ENCODE measurements at regions not wholly inside any gene's neighbourhood (a gene's known extent, or its start where the extent isn't known, plus 50 kb on each side); places are given as distances from the start of the nearest gene placed in this dataset.

- Histone ChIP-seq H2AFZ (replicated peaks; ENCODE audit: low read length, poor library complexity) (no peak overlapping the region), H4K91ac (ENCODE audit: insufficient read depth, low read depth, low read length) (no peak overlapping the region), H3K18ac (ENCODE audit: low read depth, low read length) (no peak overlapping the region), H4K5ac (ENCODE audit: low read depth, low read length) (no peak overlapping the region), H2AK9ac (replicated peaks; ENCODE audit: low read depth, low read length, poor library complexity) (no peak overlapping the region), H3K9me3 (ENCODE audit: control insufficient read depth, insufficient read depth, low read length) (no peaks in the 10 kb centered on the region), H3K56ac (ENCODE audit: extremely low read depth, insufficient read depth, low read length) (no peak overlapping the region), H3K23ac (ENCODE audit: low read depth, low read length) (no peak overlapping the region), H3K9ac (ENCODE audit: low read depth, low read length) (no peak overlapping the region), H3K9me1 (ENCODE audit: insufficient read depth, low read length) (no peaks in the 10 kb centered on the region), H2BK15ac (ENCODE audit: low read depth, low read length) (no peak overlapping the region), H3K4me3 (ENCODE audit: insufficient read depth, low read depth, low read length) (no peak overlapping the region), H3K14ac (replicated peaks; ENCODE audit: low read depth, low read length) (no peak overlapping the region), H2AK5ac (ENCODE audit: low read depth, low read length) (no peak overlapping the region), H3K36me3 (ENCODE audit: control insufficient read depth, insufficient read depth, low read length) (no peaks in the 10 kb centered on the region), H4K8ac (ENCODE audit: low read depth in 2 of 2, low read length in 2 of 2) (no peak overlapping the region), H4K20me1 (ENCODE audit: insufficient read depth, low read length) (no peaks in the 10 kb centered on the region), H3K27ac (ENCODE audit: insufficient read depth, low read length) (no peak overlapping the region), H3K4ac (ENCODE audit: low read depth, low read length) (no peak overlapping the region), H3K4me2 (ENCODE audit: low read depth, low read length) (no peak overlapping the region), H2BK20ac (ENCODE audit: low read depth, low read length) (no peak overlapping the region), H2BK5ac (ENCODE audit: low read depth, low read length, poor library complexity, severe bottlenecking) (no peak overlapping the region), H3K79me1 (ENCODE audit: low read depth in 1 of 2, low read length in 2 of 2) (no peaks in the 10 kb centered on the region), H3K4me1 (ENCODE audit: control insufficient read depth, insufficient read depth, low read length) (no peaks in the 10 kb centered on the region), H3K27me3 (ENCODE audit: control insufficient read depth, insufficient read depth, low read length) (no peaks in the 10 kb centered on the region), H2BK120ac (ENCODE audit: low read depth, low read length) (no peak overlapping the region)
- BruUV-seq (replicated peaks): no TSS peak
- intact Hi-C loops (cut with micrococcal nuclease): no loop called here
- in situ Hi-C loops (cut with MboI; ENCODE audit: low sequenced_read_pairs): no loop called here
- dilution Hi-C loops (cut with HindIII; ENCODE audit: low sequenced_read_pairs, unreplicated experiment): no loop called here
- no CpG with 5 or more reads among the region's 2 CpGs for WGBS, 2 experiments (ENCODE audit: extremely low coverage in 2 of 2, insufficient read length in 1 of 2)
- ATAC-seq (ENCODE audit: low read depth): no peak
- CTCF ChIA-PET: no interaction called here
- no peak for DNase-seq
- no peak for TF ChIP-seq FOS (IDR thresholded peaks at IDR 0.05; ENCODE audit: low read depth, low read length)
- TF ChIP-seq MXI1 (IDR thresholded peaks at IDR 0.05; ENCODE audit: borderline replicate concordance, low read depth, low read length): no peak
- TF ChIP-seq CHD1 (IDR thresholded peaks at IDR 0.05; ENCODE audit: low read depth, low read length): no peak
- no peak for TF ChIP-seq USF2 (IDR thresholded peaks at IDR 0.05; ENCODE audit: low read depth, low read length)
- TF ChIP-seq RFX5 (IDR thresholded peaks at IDR 0.05; ENCODE audit: low read depth, low read length): no peak
- POLR2A ChIA-PET (ENCODE audit: unreplicated experiment): no interaction called here
Observed at GRCh38 chr5:87034557-87034956, 233.1 kb upstream of the RASA1 start.
